Stimulated activated CD4-positive, alpha-beta T cell treated with anti-CD3 and anti-CD28 coated beads, Interleukin-12 subunit alpha, Interleukin-12 subunit beta, amount 100 ng/mL, for 4 hours (primary cell): ENCODE measurements at regions not wholly inside any gene's neighbourhood (a gene's known extent, or its start where the extent isn't known, plus 50 kb on each side); places are given as distances from the start of the nearest gene placed in this dataset.

ENCODE experiments used
- DNase-seq: peaks from one replicate; pipeline ENCODE4 v3.0.0-alpha.2; 2020

DNA sequence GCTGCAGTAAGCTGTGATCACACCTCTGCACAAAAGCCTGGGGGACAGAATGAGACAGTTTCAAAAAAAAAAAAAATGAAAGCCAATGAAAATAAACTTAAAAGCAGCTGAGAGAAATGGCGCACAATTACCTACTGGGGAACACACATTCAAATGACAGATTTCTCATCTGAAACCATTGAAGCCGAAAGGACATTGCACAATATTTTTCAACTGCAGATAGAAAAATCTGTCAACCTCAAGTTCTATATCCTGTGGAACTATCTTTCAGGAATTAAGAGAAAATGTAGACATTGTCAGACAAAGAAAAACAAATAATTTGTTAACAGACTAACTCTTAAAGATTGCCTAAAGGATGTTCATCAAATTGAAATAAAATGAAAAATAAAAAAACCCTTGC is 442.8 kb downstream of the MATN1 start:
- DNase-seq: no peak

DNA sequence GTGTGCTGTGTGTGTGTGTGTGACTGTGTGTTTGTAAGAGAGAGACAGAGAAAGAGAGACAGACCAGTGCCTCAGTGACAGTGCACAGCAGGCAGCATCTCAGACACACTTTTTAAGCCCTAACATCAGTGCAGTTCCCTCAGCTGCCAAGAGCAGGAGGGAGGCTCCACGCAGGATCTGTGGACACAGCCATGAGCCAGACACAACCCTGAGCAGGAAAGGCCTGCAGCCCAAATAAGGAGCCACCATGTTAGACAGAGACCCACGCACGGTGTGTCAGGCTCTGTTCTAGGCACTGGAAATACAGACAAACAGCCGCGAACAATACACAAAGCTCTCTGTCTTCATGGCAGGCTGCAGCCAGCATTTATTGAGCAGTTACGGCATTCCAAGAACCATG is 445.5 kb downstream of the MATN1 start:
- DNase-seq: no peak

DNA sequence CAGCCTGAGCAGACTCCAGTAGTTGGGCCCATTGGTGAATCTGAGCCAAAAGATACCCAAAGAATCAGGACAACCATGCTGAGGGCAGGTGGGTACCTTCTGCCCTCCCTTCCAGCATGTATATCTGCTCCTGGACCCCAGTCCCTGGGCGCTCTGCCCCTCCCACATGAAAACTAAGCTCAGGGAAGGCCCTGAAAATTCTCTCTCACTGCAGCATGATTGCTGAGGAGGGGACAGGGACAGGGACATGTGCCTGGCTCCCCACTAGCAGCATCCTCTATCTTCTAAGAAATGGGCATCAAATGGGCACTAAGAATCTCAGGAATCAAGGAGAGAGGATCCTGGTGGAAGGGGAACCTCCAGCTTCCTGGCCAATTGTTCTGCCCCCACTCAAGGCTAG is 446.0 kb downstream of the MATN1 start:
- DNase-seq: no peak

DNA sequence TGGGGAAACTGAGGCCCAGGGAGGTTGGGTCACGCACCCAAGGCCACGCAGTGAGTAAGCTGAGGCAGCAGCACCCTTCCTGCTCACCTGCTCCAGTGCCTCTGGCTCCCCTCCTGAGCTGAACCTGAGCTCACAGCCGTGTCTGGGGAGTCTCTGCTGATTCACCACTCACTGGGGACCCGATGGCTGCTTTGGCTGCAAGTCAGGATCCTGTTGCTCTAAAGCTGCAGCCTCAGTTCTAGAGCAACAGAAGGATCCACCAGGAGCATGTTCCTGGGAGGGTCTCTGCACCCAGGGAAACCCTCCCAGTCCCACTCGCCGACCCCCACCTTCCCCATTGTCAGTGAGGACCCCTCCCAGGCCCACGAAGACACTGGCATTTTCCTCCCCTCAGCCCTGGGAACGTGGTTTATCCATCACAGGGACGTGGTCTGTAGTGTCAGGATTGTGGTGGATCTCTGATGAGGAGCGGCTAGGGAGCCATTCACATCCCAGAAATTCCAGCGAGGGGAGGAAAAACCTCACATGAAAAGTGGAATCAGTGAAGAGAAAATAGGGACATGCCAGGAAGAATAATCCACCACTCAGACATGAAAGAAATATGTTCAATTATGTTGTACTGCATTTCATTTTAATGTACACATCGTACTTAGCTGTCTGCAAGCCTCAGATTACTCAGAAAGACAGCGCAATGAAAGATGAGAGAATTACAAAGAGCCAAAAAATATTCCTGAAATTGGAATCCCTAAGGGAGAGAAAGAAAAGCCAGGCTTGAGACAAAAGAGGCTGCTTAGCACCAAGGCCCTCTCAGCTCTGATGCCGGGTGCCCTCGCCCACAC is 447.2 kb downstream of the MATN1 start:
- no peak for DNase-seq

DNA sequence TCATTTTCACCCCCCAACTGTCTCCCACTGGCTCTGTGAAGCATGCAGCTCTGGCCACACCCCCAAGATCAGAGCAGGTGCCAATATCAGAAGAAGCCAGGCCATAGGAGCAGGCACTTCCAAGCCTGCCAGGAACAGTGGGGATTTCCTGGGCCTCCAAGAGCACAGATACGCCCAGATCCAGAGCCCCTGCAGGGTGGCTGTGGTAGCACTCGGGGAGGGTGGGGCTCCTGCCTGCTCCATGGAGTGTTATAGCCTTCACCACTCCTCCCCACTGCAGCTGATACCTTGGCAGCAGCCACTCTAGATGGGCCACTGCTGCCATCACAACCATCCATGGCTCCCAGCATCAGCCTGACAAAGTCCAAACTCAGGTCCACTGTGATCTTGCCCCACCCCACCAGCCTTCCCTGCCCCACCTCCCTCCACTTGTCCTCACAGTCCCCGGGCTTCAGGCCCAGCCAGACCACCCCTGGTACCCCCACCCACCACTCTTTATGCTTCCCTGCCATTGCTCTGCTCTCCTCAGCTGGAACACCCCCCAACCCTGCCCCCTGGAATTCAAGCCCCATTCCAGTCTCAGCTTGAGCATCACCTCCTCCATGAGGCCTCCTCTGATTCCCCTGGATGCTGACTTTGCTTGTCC is 448.3 kb downstream of the MATN1 start:
- DNase-seq: no peak

DNA sequence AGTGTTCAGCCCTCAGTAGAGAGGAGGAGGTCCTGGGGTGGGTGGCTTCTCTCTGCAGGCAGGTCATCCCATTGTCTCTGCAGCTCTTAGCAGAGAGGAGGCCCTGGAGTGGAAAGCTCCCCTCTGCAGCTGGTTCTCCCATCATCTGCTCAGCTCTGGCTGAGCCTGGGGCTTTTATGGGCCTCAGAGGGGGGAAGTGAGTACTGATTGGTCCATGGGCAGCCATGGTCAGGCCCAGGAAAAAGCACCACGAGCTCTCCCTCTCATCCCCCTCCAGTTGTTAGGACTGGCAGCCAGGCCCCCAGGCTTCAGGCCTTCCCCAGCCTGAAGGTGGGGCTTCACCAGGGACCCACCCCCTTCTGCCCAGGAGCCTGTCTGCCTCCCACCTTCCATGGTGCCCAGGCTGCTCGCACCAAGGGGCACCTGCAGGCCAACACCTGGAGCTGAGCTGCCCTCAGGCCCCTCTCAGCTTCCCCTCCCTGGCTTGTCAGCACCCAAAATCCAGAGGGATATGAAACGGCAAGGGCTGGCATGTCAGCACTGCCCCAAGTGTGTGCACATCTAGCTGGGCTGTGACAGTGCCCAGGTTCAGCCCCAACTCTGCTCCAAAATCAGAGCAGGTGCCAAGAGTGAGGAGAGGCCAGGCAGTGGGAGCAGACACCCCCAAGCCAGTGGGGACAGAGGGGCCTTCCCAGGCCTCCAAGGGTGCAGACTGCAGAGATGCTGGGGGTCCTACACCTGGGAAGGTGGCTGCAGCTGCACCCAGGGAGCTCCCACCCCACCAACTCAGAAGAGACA is 449.0 kb downstream of the MATN1 start:
- no peak for DNase-seq

DNA sequence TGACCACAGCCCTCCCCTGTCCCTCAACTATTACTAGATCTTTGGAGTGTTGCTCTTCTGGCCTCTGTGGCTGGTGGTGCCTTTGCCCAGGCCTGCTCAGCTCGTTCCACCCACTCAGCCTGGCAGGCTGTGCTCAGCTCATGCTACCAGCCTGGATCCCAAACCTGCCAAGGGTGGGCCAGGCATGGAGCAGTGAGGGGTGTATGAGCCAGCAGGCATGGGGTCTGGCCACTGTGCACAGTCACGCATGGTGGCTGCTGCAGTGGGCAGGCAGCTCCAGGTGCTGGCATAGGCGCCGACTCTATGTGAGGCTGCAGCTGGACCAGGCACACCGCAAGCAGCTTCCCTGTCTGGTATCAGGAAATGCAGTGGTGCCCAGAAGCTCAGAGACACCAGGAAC is 449.9 kb downstream of the MATN1 start:
- DNase-seq: no peak

DNA sequence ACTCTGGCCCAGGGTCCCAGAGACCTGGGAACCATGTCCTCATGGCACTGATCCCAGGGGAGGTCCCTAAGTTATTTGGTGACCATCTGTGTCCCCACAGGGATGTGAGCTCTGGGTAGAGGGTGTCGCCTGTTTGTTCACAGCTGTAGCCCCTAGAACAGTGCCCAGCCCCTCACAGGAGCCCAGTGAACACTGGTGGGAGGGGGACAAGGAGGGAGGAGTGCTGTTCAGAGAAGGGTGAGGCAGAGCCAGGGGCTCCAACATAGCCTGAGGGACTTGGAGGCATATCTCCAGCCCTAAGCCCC is 450.4 kb downstream of the MATN1 start:
- DNase-seq: no peak

DNA sequence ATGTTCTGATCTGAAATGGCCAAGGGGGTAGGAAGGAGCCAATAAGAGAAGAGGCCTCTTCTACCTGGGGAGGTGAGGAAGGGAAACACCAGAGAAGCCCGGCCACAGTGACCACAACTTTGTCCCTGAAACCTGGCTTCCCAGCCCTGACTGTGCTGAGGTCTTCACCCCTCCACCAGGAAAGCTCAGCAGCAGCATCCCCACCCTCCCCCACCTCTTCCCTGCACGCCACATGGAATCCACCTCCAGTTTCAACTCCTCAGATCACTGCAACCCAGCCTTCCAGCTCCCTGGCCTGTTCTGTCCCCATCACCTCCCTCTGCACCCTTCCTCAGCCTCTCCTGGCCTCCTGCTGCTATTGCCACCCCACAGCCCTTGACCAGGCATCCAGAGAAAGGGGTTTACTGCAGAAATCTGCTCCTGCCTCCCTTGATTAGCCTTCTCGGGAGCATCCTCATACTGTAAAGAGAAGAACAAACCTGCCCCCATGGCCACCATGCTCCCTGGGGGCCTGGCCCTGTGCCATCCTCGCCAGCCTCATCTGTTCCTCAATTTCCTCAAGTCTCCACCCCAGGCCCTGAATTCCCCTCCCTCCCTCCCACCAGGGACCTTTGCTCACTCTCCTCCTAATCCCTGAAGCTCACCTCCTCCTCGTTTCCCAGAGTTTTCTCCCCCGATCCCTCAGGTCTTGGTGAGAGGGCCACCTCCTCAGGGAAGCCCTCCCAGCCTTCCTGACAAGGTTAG is 450.9 kb downstream of the MATN1 start:
- no peak for DNase-seq

DNA sequence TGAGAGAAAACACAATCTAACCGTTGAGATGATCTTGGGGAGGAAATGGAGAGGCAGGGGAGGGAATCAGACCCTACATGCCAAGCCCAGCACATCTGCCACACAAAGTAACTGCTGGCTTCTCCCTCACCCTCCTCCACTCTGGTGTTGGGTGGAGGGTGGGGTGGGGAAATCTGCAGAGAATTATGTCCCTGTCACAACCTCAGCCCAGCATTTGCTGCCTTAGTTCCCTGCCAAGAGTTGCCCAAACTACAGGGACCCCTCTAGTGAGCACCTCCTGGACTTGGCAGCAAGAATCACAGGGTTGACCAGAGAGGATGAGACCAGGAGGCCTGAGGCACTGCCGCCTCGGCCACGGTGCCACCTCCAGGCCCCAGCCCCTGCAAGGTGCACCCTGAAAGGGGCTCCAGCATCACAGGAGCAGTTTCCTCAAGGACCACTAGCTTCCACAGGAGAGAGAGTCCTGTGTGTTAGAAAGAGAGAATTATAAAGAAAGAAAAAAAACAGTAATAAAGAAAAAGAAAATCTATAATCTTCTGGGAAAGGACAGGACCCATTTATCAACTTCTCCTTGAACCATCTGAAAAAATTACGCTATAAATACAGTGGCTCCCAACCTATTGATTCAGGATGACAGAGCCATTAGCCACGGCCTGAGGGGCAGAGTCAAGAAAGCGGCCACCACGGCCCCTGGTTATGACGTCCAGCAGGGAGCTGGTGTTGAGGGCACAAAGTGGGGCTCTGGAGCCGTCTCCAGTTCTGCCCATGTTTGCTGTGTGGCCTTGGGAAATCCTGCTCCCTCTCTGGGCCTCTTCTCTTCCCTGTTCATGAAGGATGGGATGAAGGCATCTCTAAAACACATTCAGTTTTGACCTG is 451.7 kb downstream of the MATN1 start:
- no peak for DNase-seq

DNA sequence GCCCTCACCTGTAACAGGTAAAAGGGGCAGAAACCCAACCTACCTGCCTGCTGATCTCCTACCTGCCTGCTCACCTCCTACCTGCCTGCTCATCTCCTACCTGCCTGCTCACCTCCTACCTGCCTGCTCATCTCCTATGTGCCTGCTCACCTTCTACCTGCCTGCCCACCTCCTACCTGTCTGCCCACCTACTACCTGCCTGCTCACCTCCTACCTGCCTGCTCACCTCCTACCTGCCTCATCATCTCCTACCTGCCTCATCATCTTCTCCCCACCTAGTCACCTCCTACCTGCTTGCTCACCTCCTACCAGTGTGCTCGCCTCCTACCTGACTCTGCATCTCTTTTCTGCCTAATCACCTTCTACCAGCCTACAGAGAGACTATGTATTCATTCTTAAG is 452.9 kb downstream of the MATN1 start:
- no peak for DNase-seq

DNA sequence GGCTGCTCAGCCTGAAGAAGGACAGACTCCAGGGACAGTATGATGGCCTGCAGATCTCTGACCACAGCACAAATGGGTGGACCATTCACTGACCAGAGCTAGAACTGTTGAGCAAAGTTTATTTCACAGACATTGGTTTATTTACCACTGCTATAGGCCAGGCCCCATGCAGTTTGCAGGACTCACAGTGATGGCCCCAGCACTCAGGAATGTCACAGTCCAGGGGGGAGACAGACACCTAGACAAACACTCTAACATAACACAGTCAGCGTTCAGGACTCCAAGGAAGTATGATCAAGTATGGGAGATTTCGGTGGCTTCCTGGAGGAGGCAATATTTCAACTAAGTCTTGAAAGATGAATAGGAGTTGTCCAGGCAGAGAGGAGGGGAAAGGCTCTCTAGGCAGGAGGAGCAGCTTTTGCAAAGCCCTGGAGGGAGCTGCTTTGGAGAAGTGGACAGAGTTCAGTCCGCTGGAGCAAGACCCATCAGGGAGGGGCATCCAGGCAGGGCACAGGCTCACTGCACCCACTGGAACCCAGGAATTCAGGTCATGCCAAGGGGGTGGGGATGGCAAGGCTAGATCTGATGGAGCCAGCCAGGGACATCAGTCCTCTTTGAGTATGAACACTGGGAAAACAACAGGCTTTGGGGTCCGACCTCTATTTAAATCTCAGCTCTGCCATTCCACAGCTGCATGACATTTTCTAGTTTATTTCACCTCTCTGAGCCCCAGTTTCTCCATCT is 454.3 kb downstream of the MATN1 start:
- DNase-seq: no peak

DNA sequence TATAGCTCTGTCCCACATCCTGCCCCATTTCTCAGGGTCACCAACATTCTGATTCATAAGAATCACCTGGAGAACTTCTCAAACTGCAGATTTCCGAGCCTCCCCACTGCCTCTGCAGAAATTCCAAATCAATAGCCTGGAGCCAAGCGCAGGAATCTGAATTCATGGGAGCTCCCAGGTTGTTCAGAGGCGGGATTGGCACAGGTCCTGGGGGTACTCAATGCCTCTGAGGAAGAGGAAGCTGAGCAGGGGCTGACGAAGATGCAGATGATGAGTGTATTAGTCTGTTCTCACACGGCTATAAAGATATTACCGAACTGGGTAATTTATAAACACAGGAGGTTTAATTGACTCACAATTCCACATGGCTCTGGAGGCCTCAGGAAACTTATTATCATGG is 455.5 kb downstream of the MATN1 start:
- no peak for DNase-seq

DNA sequence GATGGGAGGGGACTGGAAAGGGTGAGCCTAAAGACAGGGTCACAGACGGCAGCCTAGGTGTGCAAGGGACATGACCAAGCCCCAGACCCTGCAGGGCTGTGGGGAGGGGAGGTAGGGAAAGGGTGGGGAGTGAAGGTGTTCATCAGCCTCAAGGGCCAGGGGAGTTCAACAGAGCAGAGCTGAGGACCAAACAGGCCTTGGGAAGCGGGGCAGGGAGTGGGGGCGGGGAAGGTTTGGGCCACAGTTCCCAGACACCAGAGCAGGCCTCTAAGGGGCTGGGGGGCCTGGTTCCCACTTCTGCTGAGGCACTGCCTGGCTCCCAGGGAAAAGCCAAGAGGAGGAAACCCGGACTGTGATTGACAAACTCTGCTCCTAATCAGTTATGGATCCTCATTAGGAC is 456.3 kb downstream of the MATN1 start:
- no peak for DNase-seq

DNA sequence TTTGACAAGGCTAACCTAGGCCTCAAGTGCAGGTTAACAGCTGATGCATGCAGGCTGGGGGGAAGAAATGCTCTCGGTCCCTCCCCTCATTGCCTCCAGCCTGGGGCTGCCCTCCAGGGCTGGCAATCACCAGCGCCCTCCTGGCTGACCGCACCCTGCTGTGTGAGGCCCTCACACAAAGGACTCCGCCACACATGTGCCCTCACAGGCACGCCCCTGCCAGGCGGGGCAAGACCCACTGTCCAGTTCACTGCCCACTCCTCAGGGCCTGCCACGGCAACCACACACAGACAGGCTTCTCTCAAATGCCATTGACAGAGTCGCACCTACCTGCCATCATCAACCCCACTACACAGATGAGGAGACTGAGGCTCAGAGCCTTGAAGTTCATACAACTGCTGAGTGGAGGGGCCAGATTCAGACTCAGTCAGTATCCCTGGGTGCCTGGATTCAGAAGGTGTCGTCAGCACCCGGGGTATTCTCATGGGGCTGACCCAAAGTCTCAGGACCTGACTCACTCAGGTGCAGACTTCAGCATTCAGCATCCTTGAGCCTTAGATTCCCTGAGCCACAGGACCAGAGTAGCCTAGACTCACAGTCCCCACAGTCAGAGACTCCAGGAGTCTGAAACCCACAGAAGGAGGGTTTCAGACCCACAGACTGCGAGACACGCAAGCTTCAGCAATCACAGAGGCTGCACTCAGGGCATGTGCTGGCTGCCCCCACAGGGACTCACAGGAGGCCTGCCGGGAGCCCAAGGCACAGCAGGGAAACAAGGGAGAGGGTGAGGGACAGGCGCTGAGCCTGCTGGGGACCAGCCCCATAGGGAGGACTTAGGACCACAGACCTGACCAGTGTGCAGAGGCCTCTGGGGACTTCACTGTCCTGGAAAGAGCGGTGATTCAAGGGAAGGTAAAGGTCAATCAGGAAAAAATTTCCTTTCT is 458.0 kb downstream of the MATN1 start:
- DNase-seq: no peak

DNA sequence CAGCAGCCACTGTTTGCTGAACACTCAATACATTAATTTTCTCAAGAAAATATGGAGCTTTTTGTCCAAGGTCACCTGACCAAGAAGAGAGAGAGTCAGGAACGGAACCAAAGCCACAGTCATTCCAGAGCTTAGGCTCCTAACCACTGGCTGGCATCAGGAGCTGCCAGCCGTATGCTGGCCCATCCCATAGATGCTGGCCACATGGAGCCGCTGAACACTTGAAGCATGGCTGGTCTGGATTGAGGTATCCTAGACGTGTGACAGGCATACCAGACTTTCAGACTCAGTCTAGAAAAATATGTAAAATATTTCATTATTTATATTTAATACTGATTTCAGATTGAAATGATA is 458.7 kb downstream of the MATN1 start:
- DNase-seq: no peak

DNA sequence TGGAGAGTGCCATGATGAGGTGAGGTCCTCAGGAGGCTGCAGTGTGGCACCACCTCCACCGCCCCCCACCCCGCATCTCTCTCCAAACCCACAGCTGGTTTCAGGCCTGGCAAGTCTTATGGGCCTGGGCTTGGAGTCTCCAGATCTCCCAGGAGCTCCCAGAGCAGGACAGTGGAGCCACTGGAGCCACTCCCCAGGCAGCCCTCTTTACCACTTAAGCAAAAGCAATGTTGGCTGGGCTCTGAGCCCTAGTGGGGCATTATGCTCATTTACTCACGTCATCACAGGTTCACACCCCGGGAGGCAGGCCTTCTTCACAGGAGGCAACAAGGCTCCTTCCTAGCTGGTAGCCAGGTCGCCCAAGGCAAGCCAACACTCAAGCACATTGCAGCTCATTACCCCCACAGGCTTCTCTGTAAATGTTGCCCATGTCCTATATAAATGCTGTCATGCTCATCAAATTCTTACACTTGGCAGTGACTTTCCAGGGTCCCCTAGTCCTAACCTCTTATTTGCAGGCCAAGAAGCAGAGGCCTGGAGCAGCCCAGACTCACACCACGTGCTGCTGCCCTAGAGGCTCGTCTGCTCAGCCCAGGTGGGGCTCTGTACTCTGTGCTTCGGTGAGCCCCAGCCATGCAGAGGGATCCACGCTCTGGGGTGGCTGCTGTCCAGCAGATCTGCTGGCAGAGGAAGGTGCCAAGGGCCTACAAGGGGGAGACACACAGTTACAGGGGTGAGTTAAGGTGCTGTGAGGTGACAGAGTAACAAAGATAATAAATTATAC is 459.3 kb downstream of the MATN1 start:
- no peak for DNase-seq

DNA sequence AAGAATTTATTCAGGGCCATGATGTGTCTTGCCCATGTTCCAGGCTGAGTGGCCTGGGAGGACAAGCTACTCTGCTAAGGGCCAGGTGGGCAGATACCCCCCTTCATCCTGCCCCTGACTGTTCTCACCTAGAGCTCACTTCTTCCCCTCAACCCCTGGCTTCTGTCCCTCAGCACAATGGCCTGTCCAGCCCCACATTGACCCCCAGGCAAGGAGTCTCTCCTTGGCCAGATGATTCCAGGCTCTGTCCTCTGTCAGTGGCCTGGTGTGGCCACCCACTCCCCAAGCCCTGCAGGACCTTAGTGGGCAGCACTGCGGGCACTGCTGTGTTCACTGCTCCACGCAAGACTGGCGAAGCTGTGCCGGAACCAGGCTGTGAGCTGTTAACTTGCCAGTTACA is 460.0 kb downstream of the MATN1 start:
- DNase-seq: no peak

DNA sequence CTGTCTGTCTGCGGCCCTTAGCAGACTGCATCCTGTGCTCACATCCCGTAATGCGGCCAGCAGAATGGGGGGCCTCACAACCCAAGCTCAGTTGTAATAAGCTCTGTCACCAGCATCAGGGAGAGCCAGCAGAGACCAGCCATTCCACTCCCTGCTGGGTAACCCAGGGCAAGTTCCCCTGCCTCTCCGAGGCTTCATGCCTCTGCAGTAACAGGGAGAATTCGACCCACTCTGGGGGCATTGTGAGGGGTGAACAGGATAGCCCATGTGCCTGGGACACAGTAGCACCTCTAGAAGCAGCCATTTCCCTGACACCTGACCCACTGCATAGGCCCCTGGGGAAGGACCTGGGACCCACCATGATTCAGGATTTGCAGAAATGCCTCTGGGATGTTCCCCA is 461.2 kb downstream of the MATN1 start:
- no peak for DNase-seq

DNA sequence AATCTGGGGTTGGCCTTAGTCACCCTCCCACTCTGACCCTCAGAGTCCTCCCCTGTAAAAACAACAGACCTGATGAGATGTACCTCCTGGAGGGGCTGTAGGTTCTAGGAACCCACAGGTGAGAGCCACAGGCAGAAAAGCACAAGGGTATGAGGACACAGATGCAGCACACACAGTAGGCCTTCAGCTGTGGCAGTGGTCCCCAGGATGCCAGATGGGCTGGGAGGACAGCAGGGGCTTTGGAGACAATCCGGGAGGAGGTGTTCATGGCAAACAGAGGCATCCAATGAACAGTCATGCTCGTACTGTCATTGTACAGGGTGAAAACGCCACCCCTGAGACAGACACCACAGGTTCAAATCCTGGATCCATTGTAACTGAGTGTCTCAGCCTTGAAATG is 463.1 kb downstream of the MATN1 start:
- DNase-seq: no peak
